Esophagus muscularis mucosa (tissue), 4 donors: ENCODE measurements at regions not wholly inside any gene's neighbourhood (a gene's known extent, or its start where the extent isn't known, plus 50 kb on each side); places are given as distances from the start of the nearest gene placed in this dataset.
"Not testable (repeated sequence)": the region's sequence is repeated elsewhere in the genome, so short reads cannot be mapped to it uniquely, and the experiment has no call there.

Experiments used
- DNase-seq: peaks from one replicate; pipeline ENCODE4 v3.0.0-alpha.2; 2017; ENCODE audit errors: extremely low spot score
- H3K27ac ChIP-seq, 4 donors: fragments of 200-600 bp; sonication (generic); replicated peaks in 1 of 4; 1 replicate in 3 of 4; 2 replicates in 1 of 4; pipeline ENCODE4 v1.5.1; 2016 to 2019; ENCODE audit warnings: mild to moderate bottlenecking in 1 of 4
- H3K27me3 ChIP-seq, 4 donors: fragments of 200-600 bp; sonication (generic); one replicate each; pipeline versions ENCODE4 v1.5.1 to v1.6.0; 2016 to 2019
- H3K36me3 ChIP-seq, 4 donors: fragments of 200-600 bp; sonication (generic); one replicate each; pipeline ENCODE4 v1.5.1; 2016 to 2019
- H3K4me1 ChIP-seq, 4 donors: fragments of 200-600 bp; sonication (generic); one replicate each; pipeline ENCODE4 v1.5.1; 2016 to 2019
- H3K4me3 ChIP-seq, 4 donors: fragments of 200-600 bp; sonication (generic); 1 replicate in 2 of 4; 2 replicates in 2 of 4; pipeline ENCODE4 v1.5.1; 2016 to 2019; ENCODE audit warnings: mild to moderate bottlenecking in 4 of 4, moderate library complexity in 1 of 4
- H3K9me3 ChIP-seq, 4 donors: fragments of 200-600 bp; sonication (generic); 1 replicate in 3 of 4; 2 replicates in 1 of 4; pipeline ENCODE4 v1.5.1; 2016 to 2019
- EP300 ChIP-seq: sonication (generic); formaldehyde crosslinking; IDR thresholded peaks from one replicate; pipeline ENCODE4 v1.6.1; 2017; ENCODE audit warnings: antibody characterized with exemption
- POLR2A ChIP-seq: fragments of 450-650 bp; IDR thresholded peaks from one replicate; pipeline ENCODE4 v1.6.1; 2017; ENCODE audit warnings: antibody characterized with exemption, moderate library complexity, mild to moderate bottlenecking, low read depth
- POLR2AphosphoS5 ChIP-seq, 2 donors: sonication (generic); formaldehyde crosslinking; IDR thresholded peaks; one replicate each; pipeline ENCODE4 v1.6.1; 2017; ENCODE audit warnings: antibody characterized with exemption in 2 of 2
- WGBS: methylation state at CpG from one replicate; pipeline ENCODE4 v1.1.5; 2018; 5-methylcytosine and 5-hydroxymethylcytosine counted together
- intact Hi-C: fragments of 100-400 bp; cut with DNase I; formaldehyde crosslinking; loops from one replicate; pipeline ENCODE4 v1.15.1; 2023
- TF ChIP-seq, protein P1 (sequence below), 3 experiments: fragments of 200-600 bp in 2 of 3; fragments of 450-650 bp in 1 of 3; sonication (generic) in 2 of 3; IDR thresholded peaks; one replicate each; pipeline ENCODE4 v1.5.1; 2017 to 2019; ENCODE audit warnings: antibody characterized with exemption in 3 of 3, mild to moderate bottlenecking in 2 of 3, moderate library complexity in 1 of 3

GRCh38 chr15:93341164-93341563, 252.2 kb upstream of the RGMA start:
- Histone ChIP-seq H3K27ac (no peak overlapping the region), H3K27me3 (no peaks in the 10 kb centered on the region), H3K9me3 (no peaks in the 10 kb centered on the region), H3K36me3 (no peaks in the 10 kb centered on the region), H3K4me1 (no peaks in the 10 kb centered on the region), H3K4me3 (no peak overlapping the region)
- intact Hi-C loops = no loop called here
- TF ChIP-seq POLR2AphosphoS5 (IDR thresholded peaks at IDR 0.05) = no peak
- no peak for TF ChIP-seq EP300
- TF ChIP-seq, protein P1, sequence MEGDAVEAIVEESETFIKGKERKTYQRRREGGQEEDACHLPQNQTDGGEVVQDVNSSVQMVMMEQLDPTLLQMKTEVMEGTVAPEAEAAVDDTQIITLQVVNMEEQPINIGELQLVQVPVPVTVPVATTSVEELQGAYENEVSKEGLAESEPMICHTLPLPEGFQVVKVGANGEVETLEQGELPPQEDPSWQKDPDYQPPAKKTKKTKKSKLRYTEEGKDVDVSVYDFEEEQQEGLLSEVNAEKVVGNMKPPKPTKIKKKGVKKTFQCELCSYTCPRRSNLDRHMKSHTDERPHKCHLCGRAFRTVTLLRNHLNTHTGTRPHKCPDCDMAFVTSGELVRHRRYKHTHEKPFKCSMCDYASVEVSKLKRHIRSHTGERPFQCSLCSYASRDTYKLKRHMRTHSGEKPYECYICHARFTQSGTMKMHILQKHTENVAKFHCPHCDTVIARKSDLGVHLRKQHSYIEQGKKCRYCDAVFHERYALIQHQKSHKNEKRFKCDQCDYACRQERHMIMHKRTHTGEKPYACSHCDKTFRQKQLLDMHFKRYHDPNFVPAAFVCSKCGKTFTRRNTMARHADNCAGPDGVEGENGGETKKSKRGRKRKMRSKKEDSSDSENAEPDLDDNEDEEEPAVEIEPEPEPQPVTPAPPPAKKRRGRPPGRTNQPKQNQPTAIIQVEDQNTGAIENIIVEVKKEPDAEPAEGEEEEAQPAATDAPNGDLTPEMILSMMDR (IDR thresholded peaks at IDR 0.05) = no peak
- no peak for TF ChIP-seq POLR2A
- WGBS = 94% methylated on average over 4 of the region's 4 CpGs
- DNase-seq = no peak

DNA sequence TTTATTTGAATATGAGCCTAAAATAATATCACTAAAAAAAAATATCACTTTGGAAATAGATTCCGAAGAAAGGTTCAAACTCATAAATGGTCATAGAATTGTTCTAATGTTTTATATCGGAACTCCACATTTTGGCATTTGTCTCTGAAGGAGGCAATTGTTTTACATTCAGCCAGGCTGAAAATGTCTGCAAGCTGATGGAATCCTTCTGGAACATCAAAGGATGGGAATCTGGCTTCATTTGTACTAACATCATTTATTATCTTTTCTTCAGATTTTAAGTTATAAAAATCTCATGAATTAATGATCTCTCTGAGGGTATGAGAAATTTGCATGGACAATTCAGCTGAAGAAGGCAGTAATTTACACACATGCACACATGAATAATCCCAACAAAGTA, 251.4 kb upstream of the RGMA start:
- WGBS = 44% methylated on average over 2 of the region's 2 CpGs
- Histone ChIP-seq H3K4me3 (no peak overlapping the region), H3K4me1 (no peaks in the 10 kb centered on the region), H3K36me3 (no peaks in the 10 kb centered on the region), H3K27me3 (no peaks in the 10 kb centered on the region), H3K9me3 (no peaks in the 10 kb centered on the region), H3K27ac (no peak overlapping the region)
- TF ChIP-seq POLR2A (no peak), EP300 (no peak), POLR2AphosphoS5 (IDR thresholded peaks at IDR 0.05) (no peak)
- TF ChIP-seq, protein P1 (IDR thresholded peaks at IDR 0.05) = no peak
- no peak for DNase-seq
- intact Hi-C loops = no loop called here

- no peak for DNase-seq
- H3K27me3 ChIP-seq = no peaks in the 10 kb centered on the region
- H3K9me3 ChIP-seq = no peaks in the 10 kb centered on the region
- no peak overlapping the region for H3K4me3 ChIP-seq
- no peak overlapping the region for H3K27ac ChIP-seq
- no peaks in the 10 kb centered on the region for H3K36me3 ChIP-seq
- 46% methylated on average over 6 of the region's 6 CpGs for WGBS
- peaks cover 0 to 14% (median 11%) of the 10 kb centered on the region in 4 donors for H3K4me1 ChIP-seq
- intact Hi-C loops = no loop called here
- TF ChIP-seq, protein P1 (IDR thresholded peaks at IDR 0.05) = no peak
- TF ChIP-seq EP300 (no peak), POLR2A (no peak)
Measured at GRCh38 chr15:93333796-93334195, 244.8 kb upstream of the RGMA start.

GRCh38 chr15:93333126-93333525, 244.1 kb upstream of the RGMA start:
- 66% methylated on average over 16 of the region's 16 CpGs for WGBS

GRCh38 chr15:93332168-93332553, 243.2 kb upstream of the RGMA start:
- intact Hi-C loops = no loop called here
- H3K27ac ChIP-seq = no peak overlapping the region
- no peaks in the 10 kb centered on the region for H3K9me3 ChIP-seq
- H3K27me3 ChIP-seq = no peaks in the 10 kb centered on the region
- no peaks in the 10 kb centered on the region for H3K36me3 ChIP-seq
- TF ChIP-seq POLR2AphosphoS5 (IDR thresholded peaks at IDR 0.05) (no peak), EP300 (no peak), POLR2A (no peak)
- TF ChIP-seq, protein P1 (IDR thresholded peaks at IDR 0.05) = no peak
- no peak overlapping the region for H3K4me3 ChIP-seq
- DNase-seq = no peak
- H3K4me1 ChIP-seq = peaks cover 0 to 14% (median 11%) of the 10 kb centered on the region in 4 donors
- 21% methylated on average over 4 of the region's 4 CpGs for WGBS

More at GRCh38 chr15:93333126-93333525, 244.1 kb upstream of the RGMA start:
- H3K4me3 ChIP-seq, intact Hi-C loops, H3K27ac ChIP-seq, H3K27me3 ChIP-seq, H3K36me3 ChIP-seq, H3K9me3 ChIP-seq, DNase-seq: not testable (repeated sequence)
- H3K4me1 ChIP-seq = peaks cover 0 to 14% (median 11%) of the 10 kb centered on the region in 4 donors
